ENCODE measurements at regions not wholly inside any gene's neighbourhood (a gene's known extent, or its start where the extent isn't known, plus 50 kb on each side); places are given as distances from the start of the nearest gene placed in this dataset.

GRCh38 chr2:142599504-142599903 lies 278.0 kb upstream of the KYNU start:
- DNase-seq (ENCODE audit: low read depth) = no peak
- no peak overlapping the region for H3K4me3 ChIP-seq (ENCODE audit: low read depth, low read length)
- TF ChIP-seq, protein P1, sequence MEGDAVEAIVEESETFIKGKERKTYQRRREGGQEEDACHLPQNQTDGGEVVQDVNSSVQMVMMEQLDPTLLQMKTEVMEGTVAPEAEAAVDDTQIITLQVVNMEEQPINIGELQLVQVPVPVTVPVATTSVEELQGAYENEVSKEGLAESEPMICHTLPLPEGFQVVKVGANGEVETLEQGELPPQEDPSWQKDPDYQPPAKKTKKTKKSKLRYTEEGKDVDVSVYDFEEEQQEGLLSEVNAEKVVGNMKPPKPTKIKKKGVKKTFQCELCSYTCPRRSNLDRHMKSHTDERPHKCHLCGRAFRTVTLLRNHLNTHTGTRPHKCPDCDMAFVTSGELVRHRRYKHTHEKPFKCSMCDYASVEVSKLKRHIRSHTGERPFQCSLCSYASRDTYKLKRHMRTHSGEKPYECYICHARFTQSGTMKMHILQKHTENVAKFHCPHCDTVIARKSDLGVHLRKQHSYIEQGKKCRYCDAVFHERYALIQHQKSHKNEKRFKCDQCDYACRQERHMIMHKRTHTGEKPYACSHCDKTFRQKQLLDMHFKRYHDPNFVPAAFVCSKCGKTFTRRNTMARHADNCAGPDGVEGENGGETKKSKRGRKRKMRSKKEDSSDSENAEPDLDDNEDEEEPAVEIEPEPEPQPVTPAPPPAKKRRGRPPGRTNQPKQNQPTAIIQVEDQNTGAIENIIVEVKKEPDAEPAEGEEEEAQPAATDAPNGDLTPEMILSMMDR (IDR thresholded peaks at IDR 0.05; ENCODE audit: control insufficient read depth, extremely low read depth, insufficient read depth) = no peak

GRCh38 chr2:142598846-142599245 lies 278.6 kb upstream of the KYNU start:
- no peak overlapping the region for H3K4me3 ChIP-seq (ENCODE audit: low read depth, low read length)
- no peak for DNase-seq (ENCODE audit: low read depth)
- TF ChIP-seq, protein P1 (IDR thresholded peaks at IDR 0.05; ENCODE audit: control insufficient read depth, extremely low read depth, insufficient read depth) = no peak

- TF ChIP-seq, protein P1 (IDR thresholded peaks at IDR 0.05; ENCODE audit: control insufficient read depth, extremely low read depth, insufficient read depth) = no peak
- no peak for DNase-seq (ENCODE audit: low read depth)
- no peak overlapping the region for H3K4me3 ChIP-seq (ENCODE audit: low read depth, low read length)
Measured at GRCh38 chr2:142596334-142597088, 281.0 kb upstream of the KYNU start.

- TF ChIP-seq, protein P1 (IDR thresholded peaks at IDR 0.05; ENCODE audit: control insufficient read depth, extremely low read depth, insufficient read depth) = no peak
- H3K4me3 ChIP-seq (ENCODE audit: low read depth, low read length) = no peak overlapping the region
- no peak for DNase-seq (ENCODE audit: low read depth)
Measured at GRCh38 chr2:142594935-142595334, 282.5 kb upstream of the KYNU start.

DNA sequence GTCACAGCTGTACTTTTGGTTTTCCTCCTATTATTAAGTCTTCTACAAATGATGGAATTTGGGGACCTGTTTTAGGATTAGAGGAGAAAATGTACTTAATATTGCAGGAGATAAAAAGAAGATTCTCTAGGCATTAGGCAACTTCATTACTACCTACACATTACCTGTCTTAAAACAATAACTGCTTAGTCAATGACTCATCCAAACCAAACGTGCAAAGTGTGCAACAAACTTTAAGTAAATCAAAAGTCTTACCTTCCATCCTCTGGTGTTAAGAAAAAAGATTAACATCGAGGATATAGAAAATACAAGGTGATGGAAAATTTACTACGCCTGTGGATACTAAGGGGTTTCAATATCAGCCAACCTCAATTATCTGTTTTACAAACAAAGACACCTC lies 285.3 kb upstream of the KYNU start:
- no peak for DNase-seq (ENCODE audit: low read depth)
- H3K4me3 ChIP-seq (ENCODE audit: low read depth, low read length) = no peak overlapping the region
- TF ChIP-seq, protein P1 (IDR thresholded peaks at IDR 0.05; ENCODE audit: control insufficient read depth, extremely low read depth, insufficient read depth) = no peak

- TF ChIP-seq, protein P1 (IDR thresholded peaks at IDR 0.05; ENCODE audit: control insufficient read depth, extremely low read depth, insufficient read depth) = no peak
- no peak for DNase-seq (ENCODE audit: low read depth)
- no peak overlapping the region for H3K4me3 ChIP-seq (ENCODE audit: low read depth, low read length)
Measured at GRCh38 chr2:142591420-142591819, 286.0 kb upstream of the KYNU start.

DNA sequence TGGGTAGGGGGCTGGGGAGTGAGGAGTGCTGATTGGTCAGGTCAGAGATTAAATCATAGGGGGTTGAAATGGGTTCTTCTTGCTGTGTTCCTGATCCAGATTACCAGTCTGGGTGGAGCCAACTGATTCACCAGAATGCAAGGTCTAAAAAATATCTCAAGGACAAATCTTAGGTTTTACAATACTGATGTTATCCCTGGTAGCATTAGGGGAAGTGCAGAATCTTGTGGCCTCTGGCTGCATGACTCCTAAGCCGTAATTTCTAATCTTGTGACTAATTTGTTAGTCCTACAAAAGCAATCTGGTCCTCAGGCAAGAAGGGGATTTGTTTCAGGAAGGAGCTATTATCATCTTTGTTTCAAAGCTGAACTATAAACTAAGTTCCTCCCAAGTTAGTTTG lies 289.2 kb upstream of the KYNU start:
- TF ChIP-seq, protein P1 (IDR thresholded peaks at IDR 0.05; ENCODE audit: control insufficient read depth, extremely low read depth, insufficient read depth) = no peak
- DNase-seq (ENCODE audit: low read depth) = no peak
- H3K4me3 ChIP-seq (ENCODE audit: low read depth, low read length) = no peak overlapping the region

Measured in LNCaP clone FGC (cell line).